Right cardiac atrium (tissue), 5 donors: ENCODE measurements at regions not wholly inside any gene's neighbourhood (a gene's known extent, or its start where the extent isn't known, plus 50 kb on each side); places are given as distances from the start of the nearest gene placed in this dataset.

Experiments
- ATAC-seq, 2 donors: fragments of 200-7000 bp; cut with Tn5 transposase; one replicate each; pipeline versions ENCODE4 v1.8.0 to v1.9.1; 2020; ENCODE audit warnings: moderate library complexity in 2 of 2, mild to moderate bottlenecking in 1 of 2
- DNase-seq, 3 donors: peaks; one replicate each; pipeline ENCODE4 v3.0.0-alpha.2; 2020
- H3K27ac ChIP-seq: one replicate; pipeline ENCODE4 v1.5.1; 2013; ENCODE audit warnings: mild to moderate bottlenecking, low read length, control low read depth, moderate library complexity
- H3K27me3 ChIP-seq: one replicate; pipeline ENCODE4 v1.6.1; 2013; ENCODE audit not compliant: control insufficient read depth, insufficient read depth
- H3K4me1 ChIP-seq: one replicate; pipeline ENCODE4 v1.6.1; 2013; ENCODE audit warnings: low read length; ENCODE audit not compliant: control insufficient read depth, insufficient read depth
- H3K4me3 ChIP-seq: one replicate; pipeline ENCODE4 v1.5.1; 2013; ENCODE audit warnings: low read length, control low read depth
- H3K9me3 ChIP-seq: one replicate; pipeline ENCODE4 v1.6.1; 2013; ENCODE audit warnings: low read length; ENCODE audit not compliant: control insufficient read depth
- WGBS: extraction: QIAGEN DNeasy Blood & Tissue Kit; methylation state at CpG from one replicate; pipeline ENCODE4 v1.1.7; 2013; 5-methylcytosine and 5-hydroxymethylcytosine counted together
- intact Hi-C, 4 donors: fragments of 100-400 bp; cut with DNase I; formaldehyde crosslinking; loops; one replicate each; pipeline versions ENCODE4 v1.11.0 to v1.14.0; 2022 to 2023
- donor health status: healthy with polysubstance abuse.
- donor health status: DM: no; HTN: yes; CAD: no.
- donor health status: DM: no; HTN: no; CAD: no.
- donor health status: DM: no; HTN: yes; CAD: no; lungs with severe emphysema.
- donor health status: DM: yes; HTN: yes; CAD: no.

- Histone ChIP-seq H3K27me3 (no peaks in the 10 kb centered on the region), H3K9me3 (no peaks in the 10 kb centered on the region), H3K4me3 (no peak overlapping the region), H3K4me1 (peaks cover 2% of the 10 kb centered on the region), H3K27ac (no peak overlapping the region)
- ATAC-seq, result peak in 1 of 2 donors; percentile 11
- intact Hi-C loops, result no loop called here
- no peak for DNase-seq
- WGBS, result 70% methylated on average over 9 of the region's 9 CpGs
Measured at GRCh38 chr12:58819345-58819744, 101.0 kb downstream of the LRIG3 start.

DNA sequence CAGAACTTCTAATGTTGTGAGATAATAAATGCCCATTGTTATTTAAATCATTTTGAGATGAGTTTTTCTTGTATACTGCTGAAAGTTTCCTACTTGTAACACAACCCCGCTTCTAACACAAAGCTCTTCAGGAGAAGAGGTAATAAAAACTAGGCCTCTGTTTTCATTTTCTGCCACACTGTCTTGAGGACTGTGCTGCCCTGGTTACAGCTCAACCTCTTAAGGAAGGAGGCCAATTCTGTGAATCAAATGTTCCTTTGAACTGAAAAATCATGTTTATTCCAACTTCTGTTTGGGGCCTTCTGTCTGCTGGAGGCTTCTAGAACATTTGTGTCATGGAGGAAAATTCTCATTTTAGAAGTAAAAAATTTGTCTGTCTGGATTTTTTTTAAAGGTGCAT lies 100.3 kb downstream of the LRIG3 start:
- H3K9me3 ChIP-seq, result no peaks in the 10 kb centered on the region
- H3K27ac ChIP-seq, result no peak overlapping the region
- WGBS, result 90% methylated on average over 1 of the region's 1 CpG
- no peaks in the 10 kb centered on the region for H3K27me3 ChIP-seq
- ATAC-seq, result no peak
- intact Hi-C loops, result no loop called here
- DNase-seq, result no peak
- no peak overlapping the region for H3K4me3 ChIP-seq
- peaks cover 2% of the 10 kb centered on the region for H3K4me1 ChIP-seq
